GM23338 (cell line): ENCODE measurements at regions not wholly inside any gene's neighbourhood (a gene's known extent, or its start where the extent isn't known, plus 50 kb on each side); places are given as distances from the start of the nearest gene placed in this dataset.
"Not testable (repeated sequence)": the region's sequence is repeated elsewhere in the genome, so short reads cannot be mapped to it uniquely, and the experiment has no call there.

Experiments used
- ATAC-seq: fragments of 200-7000 bp; cut with Tn5 transposase; 3 replicates; pipeline ENCODE4 v1.9.1; 2020
- DNase-seq: peaks from one replicate; pipeline ENCODE4 v3.0.0-alpha.2; 2015; ENCODE audit warnings: low spot score
- H2AFZ ChIP-seq: fragments of 200-600 bp; sonication (generic); 2 replicates; pipeline ENCODE4 v1.8.0; 2016; ENCODE audit warnings: antibody characterized with exemption, mild to moderate bottlenecking, moderate library complexity
- H3F3A ChIP-seq: fragments of 200-600 bp; sonication (generic); replicated peaks from 2 replicates; pipeline ENCODE4 v1.8.0; 2017; ENCODE audit warnings: antibody characterized with exemption, mixed run types, low read depth
- H3K27ac ChIP-seq: fragments of 200-600 bp; sonication (generic); 2 replicates; pipeline ENCODE4 v1.6.1; 2016; ENCODE audit warnings: low read depth
- H3K27me3 ChIP-seq: fragments of 200-600 bp; sonication (generic); 2 replicates; pipeline ENCODE4 v1.8.0; 2016; ENCODE audit warnings: mild to moderate bottlenecking, mixed run types, moderate library complexity; ENCODE audit not compliant: insufficient read depth
- H3K36me3 ChIP-seq: fragments of 200-600 bp; sonication (generic); 2 replicates; pipeline ENCODE4 v1.8.0; 2016; ENCODE audit warnings: mild to moderate bottlenecking; ENCODE audit not compliant: insufficient read depth
- H3K4me1 ChIP-seq: fragments of 200-600 bp; sonication (generic); 2 replicates; pipeline ENCODE4 v1.8.0; 2016; ENCODE audit warnings: mild to moderate bottlenecking, moderate library complexity; ENCODE audit not compliant: insufficient read depth
- H3K4me2 ChIP-seq: fragments of 200-600 bp; sonication (generic); 2 replicates; pipeline ENCODE4 v1.7.1; 2017; ENCODE audit warnings: mixed run types
- H3K4me3 ChIP-seq: fragments of 200-600 bp; sonication (generic); 2 replicates; pipeline ENCODE4 v1.6.1; 2016; ENCODE audit warnings: mixed run types
- H3K79me2 ChIP-seq: fragments of 200-600 bp; sonication (generic); replicated peaks from 2 replicates; pipeline ENCODE4 v1.8.0; 2017; ENCODE audit warnings: mild to moderate bottlenecking; ENCODE audit not compliant: insufficient read depth
- H3K9me2 ChIP-seq: fragments of 200-600 bp; sonication (generic); 2 replicates; pipeline ENCODE4 v1.8.0; 2017; ENCODE audit not compliant: insufficient read depth
- H4K20me1 ChIP-seq: fragments of 200-600 bp; sonication (generic); replicated peaks from 2 replicates; pipeline ENCODE4 v1.8.0; 2017; ENCODE audit warnings: mild to moderate bottlenecking; ENCODE audit not compliant: insufficient read depth
- H3K27ac Mint-ChIP-seq: 2 replicates; pipeline ENCODE4 v1.8.0; 2020; ENCODE audit warnings: inconsistent platforms, mild to moderate bottlenecking, moderate library complexity, mixed read lengths
- H3K27me3 Mint-ChIP-seq: 3 replicates; pipeline ENCODE4 v1.8.0; 2022; ENCODE audit warnings: low read depth, mild to moderate bottlenecking, moderate library complexity, mixed read lengths, inconsistent platforms; ENCODE audit not compliant: insufficient read depth, poor library complexity
- H3K36me3 Mint-ChIP-seq: 3 replicates; pipeline ENCODE4 v1.8.0; 2021; ENCODE audit warnings: low read depth, mild to moderate bottlenecking, inconsistent platforms, moderate library complexity, mixed read lengths
- H3K4me1 Mint-ChIP-seq: 3 replicates; pipeline ENCODE4 v1.8.0; 2020; ENCODE audit warnings: mild to moderate bottlenecking, inconsistent platforms, mixed read lengths
- H3K4me3 Mint-ChIP-seq: 3 replicates; pipeline ENCODE4 v1.8.0; 2021; ENCODE audit warnings: moderate library complexity, mild to moderate bottlenecking, inconsistent platforms, mixed read lengths
- H3K9me3 Mint-ChIP-seq: 3 replicates; pipeline ENCODE4 v1.8.0; 2020; ENCODE audit warnings: moderate library complexity, mild to moderate bottlenecking, inconsistent platforms, mixed read lengths
- CREB1 ChIP-seq: fragments of 250-450 bp; sonication (Bioruptor Pico); IDR thresholded peaks from 2 replicates; pipeline ENCODE4 v1.5.0; 2020; ENCODE audit warnings: low read depth, mild to moderate bottlenecking, moderate library complexity
- ETS1 ChIP-seq: IDR thresholded peaks from 2 replicates; pipeline ENCODE4 v1.6.1; 2016; ENCODE audit warnings: antibody characterized with exemption
- POLR2AphosphoS5 ChIP-seq: IDR thresholded peaks from 2 replicates; pipeline ENCODE4 v1.6.1; 2016; ENCODE audit warnings: antibody characterized with exemption, low read depth
- ZNF114 ChIP-seq: fragments of 250-450 bp; sonication (Bioruptor Pico); IDR thresholded peaks from 2 replicates; pipeline ENCODE4 v1.5.0; 2020; ENCODE audit warnings: mild to moderate bottlenecking, moderate library complexity
- TF ChIP-seq, protein P1 (sequence below): IDR thresholded peaks from one replicate; pipeline ENCODE4 v1.6.1; 2018; ENCODE audit warnings: antibody characterized with exemption; ENCODE audit not compliant: unreplicated experiment
- TF ChIP-seq, protein P2 (sequence below), 2 experiments: fragments of 200-600 bp in 1 of 2; sonication (generic) in 1 of 2; conservative IDR thresholded peaks; 2 replicates each; pipeline versions ENCODE4 v1.5.1 to v1.6.1; 2016 to 2017; ENCODE audit warnings: antibody characterized with exemption in 2 of 2, low read depth in 2 of 2, mild to moderate bottlenecking in 2 of 2, moderate library complexity in 1 of 2

GRCh38 chr9:134550081-134550480, 91.5 kb upstream of the COL5A1 start:
- H3K36me3 Mint-ChIP-seq, H3K36me3 ChIP-seq, H3K9me3 Mint-ChIP-seq, ATAC-seq, H3K4me3 ChIP-seq, H3K9me2 ChIP-seq, H4K20me1 ChIP-seq, H3K4me3 Mint-ChIP-seq, H3K27ac ChIP-seq, H3K4me2 ChIP-seq, H3K79me2 ChIP-seq, H3K4me1 Mint-ChIP-seq, H3F3A ChIP-seq, H2AFZ ChIP-seq, H3K27me3 ChIP-seq, H3K4me1 ChIP-seq, H3K27me3 Mint-ChIP-seq, H3K27ac Mint-ChIP-seq, DNase-seq: not testable (repeated sequence)

DNA sequence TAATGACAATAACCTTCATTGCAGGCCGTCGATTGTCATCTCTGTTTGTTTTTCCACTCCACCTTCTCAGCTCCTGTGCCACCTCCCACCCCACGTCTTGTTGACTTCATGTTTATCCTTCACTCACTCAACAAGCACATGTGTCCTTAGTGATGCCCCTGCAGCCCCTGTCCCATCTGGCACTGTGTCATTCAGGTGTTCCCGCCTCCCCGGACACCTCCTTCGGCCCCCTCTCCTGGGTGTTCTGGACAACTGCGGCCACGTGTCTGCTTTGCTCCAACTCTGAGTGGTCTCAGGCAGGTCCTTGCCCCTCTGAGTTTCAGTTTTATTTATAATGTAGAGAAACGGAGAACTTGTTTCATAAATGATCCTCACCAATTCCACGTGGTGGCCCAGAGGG, 91.0 kb upstream of the COL5A1 start:
- no peaks in the 10 kb centered on the region; the same call in 2 of the 3 replicates for H3K4me1 Mint-ChIP-seq
- peak; percentile 20; the same call in 2 of the 3 replicates for ATAC-seq

More for the DNA sequence above, 91.0 kb upstream of the COL5A1 start:
- peaks cover 7% of the 10 kb centered on the region for H3K27me3 Mint-ChIP-seq
- Histone ChIP-seq H3K27ac (no peak overlapping the region), H3K27me3 (no peaks in the 10 kb centered on the region), H4K20me1 (no peaks in the 10 kb centered on the region), H3K9me2 (no peaks in the 10 kb centered on the region), H3K36me3 (no peaks in the 10 kb centered on the region), H3K4me2 (no peak overlapping the region), H3K4me1 (no peaks in the 10 kb centered on the region), H3F3A (no peaks in the 10 kb centered on the region), H3K79me2 (no peaks in the 10 kb centered on the region), H3K4me3 (no peak overlapping the region), H2AFZ (no peak overlapping the region)
- peaks cover 3% of the 10 kb centered on the region; the same call in 1 of the 3 replicates for H3K9me3 Mint-ChIP-seq
- H3K27ac Mint-ChIP-seq: no peak overlapping the region
- H3K4me3 Mint-ChIP-seq: no peak overlapping the region
- TF ChIP-seq POLR2AphosphoS5 (no peak), CREB1 (CRISPR knock-in tag) (no peak), ETS1 (no peak), ZNF114 (no peak)
- TF ChIP-seq, protein P1, sequence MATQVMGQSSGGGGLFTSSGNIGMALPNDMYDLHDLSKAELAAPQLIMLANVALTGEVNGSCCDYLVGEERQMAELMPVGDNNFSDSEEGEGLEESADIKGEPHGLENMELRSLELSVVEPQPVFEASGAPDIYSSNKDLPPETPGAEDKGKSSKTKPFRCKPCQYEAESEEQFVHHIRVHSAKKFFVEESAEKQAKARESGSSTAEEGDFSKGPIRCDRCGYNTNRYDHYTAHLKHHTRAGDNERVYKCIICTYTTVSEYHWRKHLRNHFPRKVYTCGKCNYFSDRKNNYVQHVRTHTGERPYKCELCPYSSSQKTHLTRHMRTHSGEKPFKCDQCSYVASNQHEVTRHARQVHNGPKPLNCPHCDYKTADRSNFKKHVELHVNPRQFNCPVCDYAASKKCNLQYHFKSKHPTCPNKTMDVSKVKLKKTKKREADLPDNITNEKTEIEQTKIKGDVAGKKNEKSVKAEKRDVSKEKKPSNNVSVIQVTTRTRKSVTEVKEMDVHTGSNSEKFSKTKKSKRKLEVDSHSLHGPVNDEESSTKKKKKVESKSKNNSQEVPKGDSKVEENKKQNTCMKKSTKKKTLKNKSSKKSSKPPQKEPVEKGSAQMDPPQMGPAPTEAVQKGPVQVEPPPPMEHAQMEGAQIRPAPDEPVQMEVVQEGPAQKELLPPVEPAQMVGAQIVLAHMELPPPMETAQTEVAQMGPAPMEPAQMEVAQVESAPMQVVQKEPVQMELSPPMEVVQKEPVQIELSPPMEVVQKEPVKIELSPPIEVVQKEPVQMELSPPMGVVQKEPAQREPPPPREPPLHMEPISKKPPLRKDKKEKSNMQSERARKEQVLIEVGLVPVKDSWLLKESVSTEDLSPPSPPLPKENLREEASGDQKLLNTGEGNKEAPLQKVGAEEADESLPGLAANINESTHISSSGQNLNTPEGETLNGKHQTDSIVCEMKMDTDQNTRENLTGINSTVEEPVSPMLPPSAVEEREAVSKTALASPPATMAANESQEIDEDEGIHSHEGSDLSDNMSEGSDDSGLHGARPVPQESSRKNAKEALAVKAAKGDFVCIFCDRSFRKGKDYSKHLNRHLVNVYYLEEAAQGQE: no peak
- TF ChIP-seq, protein P2, sequence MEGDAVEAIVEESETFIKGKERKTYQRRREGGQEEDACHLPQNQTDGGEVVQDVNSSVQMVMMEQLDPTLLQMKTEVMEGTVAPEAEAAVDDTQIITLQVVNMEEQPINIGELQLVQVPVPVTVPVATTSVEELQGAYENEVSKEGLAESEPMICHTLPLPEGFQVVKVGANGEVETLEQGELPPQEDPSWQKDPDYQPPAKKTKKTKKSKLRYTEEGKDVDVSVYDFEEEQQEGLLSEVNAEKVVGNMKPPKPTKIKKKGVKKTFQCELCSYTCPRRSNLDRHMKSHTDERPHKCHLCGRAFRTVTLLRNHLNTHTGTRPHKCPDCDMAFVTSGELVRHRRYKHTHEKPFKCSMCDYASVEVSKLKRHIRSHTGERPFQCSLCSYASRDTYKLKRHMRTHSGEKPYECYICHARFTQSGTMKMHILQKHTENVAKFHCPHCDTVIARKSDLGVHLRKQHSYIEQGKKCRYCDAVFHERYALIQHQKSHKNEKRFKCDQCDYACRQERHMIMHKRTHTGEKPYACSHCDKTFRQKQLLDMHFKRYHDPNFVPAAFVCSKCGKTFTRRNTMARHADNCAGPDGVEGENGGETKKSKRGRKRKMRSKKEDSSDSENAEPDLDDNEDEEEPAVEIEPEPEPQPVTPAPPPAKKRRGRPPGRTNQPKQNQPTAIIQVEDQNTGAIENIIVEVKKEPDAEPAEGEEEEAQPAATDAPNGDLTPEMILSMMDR (conservative IDR thresholded peaks at IDR 0.05; ENCODE audit: low read depth in 2 of 2): peak; percentile 35 to 46
- H3K36me3 Mint-ChIP-seq: 0 out of 3 replicates have a peak, but pooled peaks cover 2% of the 10 kb centered on the region
- peak; percentile 37 for DNase-seq
